WTC11 (cell line): ENCODE measurements at regions not wholly inside any gene's neighbourhood (a gene's known extent, or its start where the extent isn't known, plus 50 kb on each side); places are given as distances from the start of the nearest gene placed in this dataset.

Experiments
- ATAC-seq: fragments of 200-7000 bp; cut with Tn5 transposase; 2 replicates; pipeline ENCODE4 v1.10.0; 2021; ENCODE audit warnings: mild to moderate bottlenecking, moderate library complexity
- CTCF ChIA-PET: fragments of 300-600 bp; sonication (Branson Sonifier 250); formaldehyde crosslinking; loops from one replicate; lab custom pipeline; 2021; ENCODE audit warnings: antibody characterized with exemption; lab: Charles Lee
- POLR2A ChIA-PET: fragments of 350-600 bp; sonication (Branson Sonifier 250); formaldehyde crosslinking; loops from one replicate; lab custom pipeline; 2021; ENCODE audit warnings: antibody characterized with exemption; lab: Charles Lee
- DNase-seq: peaks from one replicate; pipeline ENCODE4 v3.0.0; 2021; ENCODE audit warnings: low spot score
- H3K27ac Mint-ChIP-seq: 2 replicates; pipeline ENCODE4 v1.8.0; 2021; ENCODE audit warnings: mixed read lengths
- H3K27me3 Mint-ChIP-seq: 2 replicates; pipeline ENCODE4 v1.8.0; 2021; ENCODE audit warnings: low read depth, mild to moderate bottlenecking, moderate library complexity, mixed read lengths
- H3K36me3 Mint-ChIP-seq: 2 replicates; pipeline ENCODE4 v1.8.0; 2021; ENCODE audit warnings: mixed read lengths
- H3K4me1 Mint-ChIP-seq: 2 replicates; pipeline ENCODE4 v1.8.0; 2022; ENCODE audit warnings: mixed read lengths
- H3K4me3 Mint-ChIP-seq: 2 replicates; pipeline ENCODE4 v1.8.0; 2021; ENCODE audit warnings: mild to moderate bottlenecking, moderate library complexity, mixed read lengths
- H3K9me3 Mint-ChIP-seq: 2 replicates; pipeline ENCODE4 v1.8.0; 2021; ENCODE audit warnings: mixed read lengths
- CREB1 ChIP-seq: sonication (generic); formaldehyde crosslinking; IDR thresholded peaks from 2 replicates; pipeline ENCODE4 v1.8.0; 2023; ENCODE audit warnings: mild to moderate bottlenecking, missing genetic modification reagents
- FOXJ3 ChIP-seq: sonication (generic); formaldehyde crosslinking; IDR thresholded peaks from 2 replicates; pipeline ENCODE4 v1.9.0; 2021; ENCODE audit warnings: missing genetic modification reagents, mild to moderate bottlenecking, borderline replicate concordance
- HMGA2 ChIP-seq: fragments of 250-450 bp; sonication (Bioruptor Pico); IDR thresholded peaks from 2 replicates; pipeline ENCODE4 v1.4.0; 2021; ENCODE audit warnings: mild to moderate bottlenecking, moderate library complexity
- JAZF1 ChIP-seq: fragments of 250-450 bp; sonication (Bioruptor Pico); IDR thresholded peaks from 2 replicates; pipeline ENCODE4 v1.9.0; 2021; ENCODE audit warnings: moderate library complexity, mild to moderate bottlenecking, inconsistent platforms
- JUN ChIP-seq: sonication (generic); formaldehyde crosslinking; IDR thresholded peaks from 2 replicates; pipeline ENCODE4 v1.8.0; 2023; ENCODE audit warnings: mild to moderate bottlenecking, missing genetic modification reagents
- MXD4 ChIP-seq: fragments of 250-450 bp; sonication (Bioruptor Pico); IDR thresholded peaks from 2 replicates; pipeline ENCODE4 v1.8.0; 2021; ENCODE audit warnings: mild to moderate bottlenecking, moderate library complexity, borderline replicate concordance
- NR2C2 ChIP-seq: sonication (generic); formaldehyde crosslinking; IDR thresholded peaks from 2 replicates; pipeline ENCODE4 v1.8.0; 2022; ENCODE audit warnings: mild to moderate bottlenecking, missing genetic modification reagents
- PRRX2 ChIP-seq: fragments of 250-450 bp; sonication (Bioruptor Pico); IDR thresholded peaks from 2 replicates; pipeline ENCODE4 v1.8.0; 2021; ENCODE audit warnings: mild to moderate bottlenecking
- SMAD3 ChIP-seq: sonication (generic); formaldehyde crosslinking; IDR thresholded peaks from 2 replicates; pipeline ENCODE4 v1.8.0; 2022; ENCODE audit warnings: missing genetic modification reagents, mild to moderate bottlenecking, borderline replicate concordance
- ZNF121 ChIP-seq: sonication (generic); formaldehyde crosslinking; IDR thresholded peaks from 2 replicates; pipeline ENCODE4 v1.8.0; 2023; ENCODE audit warnings: missing genetic modification reagents
- ZNF219 ChIP-seq: sonication (generic); formaldehyde crosslinking; IDR thresholded peaks from 2 replicates; pipeline ENCODE4 v1.8.0; 2023; ENCODE audit warnings: missing genetic modification reagents, mild to moderate bottlenecking, borderline replicate concordance
- ZNF232 ChIP-seq: sonication (generic); formaldehyde crosslinking; IDR thresholded peaks from 2 replicates; pipeline ENCODE4 v1.8.0; 2022; ENCODE audit warnings: mild to moderate bottlenecking, missing genetic modification reagents
- ZNF423 ChIP-seq: fragments of 250-450 bp; sonication (Bioruptor Pico); IDR thresholded peaks from 2 replicates; pipeline ENCODE4 v2.1.2; 2022; ENCODE audit warnings: mild to moderate bottlenecking, moderate library complexity
- TF ChIP-seq, protein P1 (sequence below): fragments of 250-450 bp; sonication (Bioruptor Pico); conservative IDR thresholded peaks from 2 replicates; pipeline ENCODE4 v1.9.0; 2021; ENCODE audit warnings: mild to moderate bottlenecking
- TF ChIP-seq, protein P2 (sequence below): sonication (generic); formaldehyde crosslinking; IDR thresholded peaks from 2 replicates; pipeline ENCODE4 v1.8.0; 2022; ENCODE audit warnings: mild to moderate bottlenecking, missing genetic modification reagents
- TF ChIP-seq, protein P3 (sequence below): sonication (generic); formaldehyde crosslinking; IDR thresholded peaks from 2 replicates; pipeline ENCODE4 v1.8.0; 2022; ENCODE audit warnings: mild to moderate bottlenecking, missing genetic modification reagents
- TF ChIP-seq, protein P4 (sequence below): sonication (generic); formaldehyde crosslinking; IDR thresholded peaks from 2 replicates; pipeline ENCODE4 v1.8.0; 2023; ENCODE audit warnings: missing genetic modification reagents, mild to moderate bottlenecking, borderline replicate concordance
- TF ChIP-seq, protein P5 (sequence below): fragments of 250-450 bp; sonication (Bioruptor Pico); IDR thresholded peaks from 2 replicates; pipeline ENCODE4 v2.1.2; 2022; ENCODE audit warnings: mild to moderate bottlenecking, moderate library complexity
- TF ChIP-seq, protein P6 (sequence below): fragments of 250-450 bp; sonication (Bioruptor Pico); IDR thresholded peaks from 2 replicates; pipeline ENCODE4 v1.8.0; 2021; ENCODE audit warnings: mild to moderate bottlenecking
- TF ChIP-seq, protein P7 (sequence below): sonication (generic); formaldehyde crosslinking; IDR thresholded peaks from 2 replicates; pipeline ENCODE4 v1.8.0; 2022; ENCODE audit warnings: mild to moderate bottlenecking, missing genetic modification reagents
- TF ChIP-seq, protein P8 (sequence below): fragments of 200-600 bp; IDR thresholded peaks from 2 replicates; pipeline ENCODE4 v1.8.0; 2022; ENCODE audit warnings: antibody characterized with exemption
- TF ChIP-seq, protein P9 (sequence below): fragments of 250-450 bp; sonication (Bioruptor Pico); IDR thresholded peaks from 2 replicates; pipeline ENCODE4 v1.9.0; 2021; ENCODE audit warnings: mild to moderate bottlenecking

DNA sequence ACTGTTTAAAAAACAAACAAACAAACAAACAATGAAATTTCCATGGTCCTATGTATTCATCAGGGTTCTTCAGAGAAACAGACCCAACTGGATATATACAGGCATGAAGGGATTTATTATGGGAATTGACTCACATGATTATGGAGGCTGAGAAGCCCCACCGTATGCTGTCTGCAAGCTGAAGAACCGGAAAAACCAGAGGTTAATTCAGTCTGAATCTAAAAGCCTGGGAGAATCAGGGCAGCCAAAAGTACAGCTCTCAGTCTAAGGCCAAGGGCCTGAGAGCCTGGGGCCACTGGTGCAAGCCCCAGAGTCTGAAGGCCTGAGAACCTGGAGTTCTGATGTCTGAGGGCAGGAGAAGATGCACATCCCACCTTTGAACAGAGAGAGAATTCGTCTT lies 163.5 kb downstream of the MDFIC start:
- ChIA-PET CTCF (no interaction called here), POLR2A (no interaction called here)
- H3K27me3 Mint-ChIP-seq: no peaks in the 10 kb centered on the region
- DNase-seq: no peak
- H3K9me3 Mint-ChIP-seq: peaks cover 4% of the 10 kb centered on the region
- TF ChIP-seq, protein P1, sequence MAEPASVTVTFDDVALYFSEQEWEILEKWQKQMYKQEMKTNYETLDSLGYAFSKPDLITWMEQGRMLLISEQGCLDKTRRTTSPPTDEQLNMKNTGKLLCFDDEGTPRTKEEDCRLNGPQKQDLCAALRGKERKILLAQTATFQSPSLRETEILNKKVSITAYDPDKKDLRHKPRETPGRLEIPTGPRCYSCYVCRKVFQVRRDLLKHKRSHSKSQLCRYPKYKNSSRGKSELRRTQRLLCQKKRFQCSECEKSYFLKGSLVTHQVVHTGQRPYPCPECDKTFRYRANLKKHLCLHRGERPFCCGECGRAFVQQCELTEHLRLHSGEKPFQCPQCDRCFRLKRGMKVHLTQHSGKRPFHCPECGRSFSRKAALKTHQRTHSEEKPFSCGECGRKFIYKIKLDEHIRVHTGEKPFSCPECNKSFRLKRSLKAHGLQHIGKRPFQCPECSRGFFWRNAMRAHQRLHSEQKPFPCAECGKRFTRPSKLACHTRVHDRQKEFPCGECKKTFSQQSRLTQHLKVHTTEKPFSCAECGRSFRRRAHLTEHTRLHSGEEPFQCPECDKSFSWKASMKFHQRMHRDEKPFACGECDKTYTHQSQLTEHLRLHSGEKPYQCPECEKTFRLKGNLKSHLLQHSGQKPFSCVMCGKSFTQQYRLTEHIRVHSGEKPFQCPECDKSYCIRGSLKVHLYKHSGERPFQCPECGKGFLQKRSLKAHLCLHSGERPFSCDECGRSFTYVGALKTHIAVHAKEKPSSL: no peak
- TF ChIP-seq HMGA2 (no peak), ZNF219 (CRISPR knock-in tag) (no peak)
- TF ChIP-seq, protein P2, sequence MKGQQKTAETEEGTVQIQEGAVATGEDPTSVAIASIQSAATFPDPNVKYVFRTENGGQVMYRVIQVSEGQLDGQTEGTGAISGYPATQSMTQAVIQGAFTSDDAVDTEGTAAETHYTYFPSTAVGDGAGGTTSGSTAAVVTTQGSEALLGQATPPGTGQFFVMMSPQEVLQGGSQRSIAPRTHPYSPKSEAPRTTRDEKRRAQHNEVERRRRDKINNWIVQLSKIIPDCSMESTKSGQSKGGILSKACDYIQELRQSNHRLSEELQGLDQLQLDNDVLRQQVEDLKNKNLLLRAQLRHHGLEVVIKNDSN (CRISPR knock-in tag): no peak
- peaks cover 2% of the 10 kb centered on the region; the same call in 1 of the 2 replicates for H3K36me3 Mint-ChIP-seq
- no peak for ATAC-seq
- no peak overlapping the region for H3K4me3 Mint-ChIP-seq
- H3K27ac Mint-ChIP-seq: no peak overlapping the region
- H3K4me1 Mint-ChIP-seq: peaks cover 23% of the 10 kb centered on the region

DNA sequence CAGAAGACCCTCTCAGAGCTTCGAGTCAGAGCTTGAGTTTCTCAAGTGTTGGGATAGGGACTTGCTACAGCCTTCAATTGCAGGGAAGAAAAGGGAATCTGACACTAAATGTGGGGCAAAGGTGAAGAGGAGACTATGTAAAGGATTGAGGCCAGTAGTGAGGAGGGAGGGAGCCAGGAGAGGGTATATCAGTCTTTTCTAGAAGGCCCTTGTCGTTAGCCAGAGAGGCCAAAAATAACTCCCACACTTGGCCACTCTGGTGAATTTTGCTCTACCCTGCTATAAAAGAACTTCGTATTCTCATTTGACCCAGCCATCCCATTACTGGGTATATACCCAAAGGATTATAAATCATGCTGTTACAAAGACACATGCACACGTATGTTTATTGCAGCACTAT lies 162.0 kb downstream of the MDFIC start:
- CTCF ChIA-PET: no interaction called here
- no peak overlapping the region for H3K4me3 Mint-ChIP-seq
- DNase-seq (no peak), ATAC-seq (no peak)
- POLR2A ChIA-PET: no interaction called here
- peaks cover 2% of the 10 kb centered on the region; the same call in 1 of the 2 replicates for H3K36me3 Mint-ChIP-seq
- H3K27ac Mint-ChIP-seq: no peak overlapping the region
- H3K9me3 Mint-ChIP-seq: peaks cover 4% of the 10 kb centered on the region
- peaks cover 17% of the 10 kb centered on the region for H3K4me1 Mint-ChIP-seq
- H3K27me3 Mint-ChIP-seq: no peaks in the 10 kb centered on the region
- TF ChIP-seq ZNF423 (CRISPR knock-in tag): no peak
- TF ChIP-seq PRRX2 (CRISPR knock-in tag): no peak
- TF ChIP-seq, protein P3, sequence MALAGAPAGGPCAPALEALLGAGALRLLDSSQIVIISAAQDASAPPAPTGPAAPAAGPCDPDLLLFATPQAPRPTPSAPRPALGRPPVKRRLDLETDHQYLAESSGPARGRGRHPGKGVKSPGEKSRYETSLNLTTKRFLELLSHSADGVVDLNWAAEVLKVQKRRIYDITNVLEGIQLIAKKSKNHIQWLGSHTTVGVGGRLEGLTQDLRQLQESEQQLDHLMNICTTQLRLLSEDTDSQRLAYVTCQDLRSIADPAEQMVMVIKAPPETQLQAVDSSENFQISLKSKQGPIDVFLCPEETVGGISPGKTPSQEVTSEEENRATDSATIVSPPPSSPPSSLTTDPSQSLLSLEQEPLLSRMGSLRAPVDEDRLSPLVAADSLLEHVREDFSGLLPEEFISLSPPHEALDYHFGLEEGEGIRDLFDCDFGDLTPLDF (CRISPR knock-in tag): no peak
- TF ChIP-seq, protein P4, sequence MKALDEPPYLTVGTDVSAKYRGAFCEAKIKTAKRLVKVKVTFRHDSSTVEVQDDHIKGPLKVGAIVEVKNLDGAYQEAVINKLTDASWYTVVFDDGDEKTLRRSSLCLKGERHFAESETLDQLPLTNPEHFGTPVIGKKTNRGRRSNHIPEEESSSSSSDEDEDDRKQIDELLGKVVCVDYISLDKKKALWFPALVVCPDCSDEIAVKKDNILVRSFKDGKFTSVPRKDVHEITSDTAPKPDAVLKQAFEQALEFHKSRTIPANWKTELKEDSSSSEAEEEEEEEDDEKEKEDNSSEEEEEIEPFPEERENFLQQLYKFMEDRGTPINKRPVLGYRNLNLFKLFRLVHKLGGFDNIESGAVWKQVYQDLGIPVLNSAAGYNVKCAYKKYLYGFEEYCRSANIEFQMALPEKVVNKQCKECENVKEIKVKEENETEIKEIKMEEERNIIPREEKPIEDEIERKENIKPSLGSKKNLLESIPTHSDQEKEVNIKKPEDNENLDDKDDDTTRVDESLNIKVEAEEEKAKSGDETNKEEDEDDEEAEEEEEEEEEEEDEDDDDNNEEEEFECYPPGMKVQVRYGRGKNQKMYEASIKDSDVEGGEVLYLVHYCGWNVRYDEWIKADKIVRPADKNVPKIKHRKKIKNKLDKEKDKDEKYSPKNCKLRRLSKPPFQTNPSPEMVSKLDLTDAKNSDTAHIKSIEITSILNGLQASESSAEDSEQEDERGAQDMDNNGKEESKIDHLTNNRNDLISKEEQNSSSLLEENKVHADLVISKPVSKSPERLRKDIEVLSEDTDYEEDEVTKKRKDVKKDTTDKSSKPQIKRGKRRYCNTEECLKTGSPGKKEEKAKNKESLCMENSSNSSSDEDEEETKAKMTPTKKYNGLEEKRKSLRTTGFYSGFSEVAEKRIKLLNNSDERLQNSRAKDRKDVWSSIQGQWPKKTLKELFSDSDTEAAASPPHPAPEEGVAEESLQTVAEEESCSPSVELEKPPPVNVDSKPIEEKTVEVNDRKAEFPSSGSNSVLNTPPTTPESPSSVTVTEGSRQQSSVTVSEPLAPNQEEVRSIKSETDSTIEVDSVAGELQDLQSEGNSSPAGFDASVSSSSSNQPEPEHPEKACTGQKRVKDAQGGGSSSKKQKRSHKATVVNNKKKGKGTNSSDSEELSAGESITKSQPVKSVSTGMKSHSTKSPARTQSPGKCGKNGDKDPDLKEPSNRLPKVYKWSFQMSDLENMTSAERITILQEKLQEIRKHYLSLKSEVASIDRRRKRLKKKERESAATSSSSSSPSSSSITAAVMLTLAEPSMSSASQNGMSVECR (CRISPR knock-in tag): no peak
- TF ChIP-seq, protein P5, sequence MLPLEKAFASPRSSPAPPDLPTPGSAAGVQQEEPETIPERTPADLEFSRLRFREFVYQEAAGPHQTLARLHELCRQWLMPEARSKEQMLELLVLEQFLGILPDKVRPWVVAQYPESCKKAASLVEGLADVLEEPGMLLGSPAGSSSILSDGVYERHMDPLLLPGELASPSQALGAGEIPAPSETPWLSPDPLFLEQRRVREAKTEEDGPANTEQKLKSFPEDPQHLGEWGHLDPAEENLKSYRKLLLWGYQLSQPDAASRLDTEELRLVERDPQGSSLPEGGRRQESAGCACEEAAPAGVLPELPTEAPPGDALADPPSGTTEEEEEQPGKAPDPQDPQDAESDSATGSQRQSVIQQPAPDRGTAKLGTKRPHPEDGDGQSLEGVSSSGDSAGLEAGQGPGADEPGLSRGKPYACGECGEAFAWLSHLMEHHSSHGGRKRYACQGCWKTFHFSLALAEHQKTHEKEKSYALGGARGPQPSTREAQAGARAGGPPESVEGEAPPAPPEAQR (CRISPR knock-in tag): no peak
- TF ChIP-seq, protein P2 (CRISPR knock-in tag): no peak
- TF ChIP-seq JUN (CRISPR knock-in tag): no peak
- TF ChIP-seq, protein P6, sequence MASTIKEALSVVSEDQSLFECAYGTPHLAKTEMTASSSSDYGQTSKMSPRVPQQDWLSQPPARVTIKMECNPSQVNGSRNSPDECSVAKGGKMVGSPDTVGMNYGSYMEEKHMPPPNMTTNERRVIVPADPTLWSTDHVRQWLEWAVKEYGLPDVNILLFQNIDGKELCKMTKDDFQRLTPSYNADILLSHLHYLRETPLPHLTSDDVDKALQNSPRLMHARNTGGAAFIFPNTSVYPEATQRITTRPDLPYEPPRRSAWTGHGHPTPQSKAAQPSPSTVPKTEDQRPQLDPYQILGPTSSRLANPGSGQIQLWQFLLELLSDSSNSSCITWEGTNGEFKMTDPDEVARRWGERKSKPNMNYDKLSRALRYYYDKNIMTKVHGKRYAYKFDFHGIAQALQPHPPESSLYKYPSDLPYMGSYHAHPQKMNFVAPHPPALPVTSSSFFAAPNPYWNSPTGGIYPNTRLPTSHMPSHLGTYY: no peak
- TF ChIP-seq ZNF121 (CRISPR knock-in tag): no peak
- TF ChIP-seq NR2C2 (CRISPR knock-in tag): no peak
- TF ChIP-seq FOXJ3 (CRISPR knock-in tag): no peak
- TF ChIP-seq, protein P7, sequence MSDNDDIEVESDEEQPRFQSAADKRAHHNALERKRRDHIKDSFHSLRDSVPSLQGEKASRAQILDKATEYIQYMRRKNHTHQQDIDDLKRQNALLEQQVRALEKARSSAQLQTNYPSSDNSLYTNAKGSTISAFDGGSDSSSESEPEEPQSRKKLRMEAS (CRISPR knock-in tag): no peak
- TF ChIP-seq SMAD3 (CRISPR knock-in tag): no peak
- no peak for TF ChIP-seq CREB1 (CRISPR knock-in tag)
- TF ChIP-seq, protein P8, sequence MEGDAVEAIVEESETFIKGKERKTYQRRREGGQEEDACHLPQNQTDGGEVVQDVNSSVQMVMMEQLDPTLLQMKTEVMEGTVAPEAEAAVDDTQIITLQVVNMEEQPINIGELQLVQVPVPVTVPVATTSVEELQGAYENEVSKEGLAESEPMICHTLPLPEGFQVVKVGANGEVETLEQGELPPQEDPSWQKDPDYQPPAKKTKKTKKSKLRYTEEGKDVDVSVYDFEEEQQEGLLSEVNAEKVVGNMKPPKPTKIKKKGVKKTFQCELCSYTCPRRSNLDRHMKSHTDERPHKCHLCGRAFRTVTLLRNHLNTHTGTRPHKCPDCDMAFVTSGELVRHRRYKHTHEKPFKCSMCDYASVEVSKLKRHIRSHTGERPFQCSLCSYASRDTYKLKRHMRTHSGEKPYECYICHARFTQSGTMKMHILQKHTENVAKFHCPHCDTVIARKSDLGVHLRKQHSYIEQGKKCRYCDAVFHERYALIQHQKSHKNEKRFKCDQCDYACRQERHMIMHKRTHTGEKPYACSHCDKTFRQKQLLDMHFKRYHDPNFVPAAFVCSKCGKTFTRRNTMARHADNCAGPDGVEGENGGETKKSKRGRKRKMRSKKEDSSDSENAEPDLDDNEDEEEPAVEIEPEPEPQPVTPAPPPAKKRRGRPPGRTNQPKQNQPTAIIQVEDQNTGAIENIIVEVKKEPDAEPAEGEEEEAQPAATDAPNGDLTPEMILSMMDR: no peak
- no peak for TF ChIP-seq MXD4 (CRISPR knock-in tag)
- no peak for TF ChIP-seq ZNF232 (CRISPR knock-in tag)
- no peak for TF ChIP-seq JAZF1
- TF ChIP-seq, protein P9, sequence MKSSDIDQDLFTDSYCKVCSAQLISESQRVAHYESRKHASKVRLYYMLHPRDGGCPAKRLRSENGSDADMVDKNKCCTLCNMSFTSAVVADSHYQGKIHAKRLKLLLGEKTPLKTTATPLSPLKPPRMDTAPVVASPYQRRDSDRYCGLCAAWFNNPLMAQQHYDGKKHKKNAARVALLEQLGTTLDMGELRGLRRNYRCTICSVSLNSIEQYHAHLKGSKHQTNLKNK (CRISPR knock-in tag): no peak
